ENCODE measurements at regions not wholly inside any gene's neighbourhood (a gene's known extent, or its start where the extent isn't known, plus 50 kb on each side); places are given as distances from the start of the nearest gene placed in this dataset.
A peak's percentile ranks its signal among the peaks of the same experiment; 100 is the strongest.

DNA sequence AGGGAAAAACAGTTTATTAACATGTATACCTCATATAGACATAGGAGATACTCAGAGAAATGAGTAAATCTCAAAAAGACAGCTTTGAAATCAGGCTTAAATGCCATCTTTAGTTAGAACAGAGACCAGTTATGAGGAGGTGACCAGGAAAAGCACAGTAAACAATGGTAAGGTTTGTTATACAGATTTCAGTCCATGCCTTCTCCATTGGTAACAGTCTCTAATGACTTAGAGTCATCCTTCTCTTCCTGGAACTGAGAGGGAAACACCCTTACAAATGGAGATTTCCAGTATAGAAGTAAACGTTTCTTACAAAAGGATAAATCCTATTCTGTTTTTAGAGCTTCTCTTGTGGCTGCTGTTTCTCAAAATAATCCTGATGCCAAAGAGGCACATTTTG, 476.3 kb upstream of the NAALADL2 start:
- in situ Hi-C loops (cut with HindIII; ENCODE audit: low pct_unique_long_range_greater_than_20kb, low sequenced_read_pairs) = no loop called here
- no peak for DNase-seq (ENCODE audit: low read depth)

DNA sequence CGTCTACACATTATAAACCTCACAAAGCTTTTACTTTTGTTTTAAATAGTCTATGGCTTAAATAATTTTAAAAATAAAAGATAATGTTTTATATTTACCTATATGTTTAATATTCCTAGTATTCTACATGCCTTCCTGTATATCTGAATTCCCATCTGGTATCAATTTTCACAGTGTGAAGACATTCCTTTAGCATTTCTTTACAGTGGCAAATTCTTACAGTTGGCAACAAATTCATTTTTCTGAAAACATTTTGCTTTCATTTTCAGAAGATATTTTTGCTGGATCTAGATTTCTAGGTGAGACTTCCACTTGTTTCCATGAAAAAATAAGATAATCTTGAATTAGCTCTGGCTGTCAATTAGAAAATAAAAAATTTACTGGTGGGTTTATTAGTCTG, 471.4 kb upstream of the NAALADL2 start:
- in situ Hi-C loops (cut with HindIII; ENCODE audit: low pct_unique_long_range_greater_than_20kb, low sequenced_read_pairs) = no loop called here
- no peak for DNase-seq (ENCODE audit: low read depth)

DNA sequence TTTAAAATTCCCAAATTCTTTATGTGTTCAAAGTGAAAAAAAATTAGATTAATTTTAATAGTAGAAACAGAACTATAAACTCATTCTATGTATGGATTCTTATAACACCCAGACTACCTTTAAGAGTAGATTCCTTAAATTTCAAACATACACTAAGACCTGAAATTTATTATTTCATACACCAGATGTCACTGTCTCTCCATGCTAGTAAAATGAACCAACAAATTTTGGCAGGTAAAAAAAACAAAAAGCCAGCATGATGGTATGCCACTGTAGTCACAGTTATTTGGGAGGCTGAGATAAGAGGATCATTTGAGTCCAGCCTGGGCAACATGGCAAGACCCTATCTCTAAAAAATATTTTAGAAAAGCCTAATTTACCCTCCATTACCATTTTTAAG, 461.3 kb upstream of the NAALADL2 start:
- in situ Hi-C loops (cut with HindIII; ENCODE audit: low pct_unique_long_range_greater_than_20kb, low sequenced_read_pairs) = no loop called here
- DNase-seq (ENCODE audit: low read depth) = peak; percentile 23

GRCh38 chr3:174398761-174399160, 460.4 kb upstream of the NAALADL2 start:
- in situ Hi-C loops (cut with HindIII; ENCODE audit: low pct_unique_long_range_greater_than_20kb, low sequenced_read_pairs) = no loop called here
- no peak for DNase-seq (ENCODE audit: low read depth)

GRCh38 chr3:174403831-174404230, 455.3 kb upstream of the NAALADL2 start:
- in situ Hi-C loops (cut with HindIII; ENCODE audit: low pct_unique_long_range_greater_than_20kb, low sequenced_read_pairs) = no loop called here
- DNase-seq (ENCODE audit: low read depth) = no peak

- no peak for DNase-seq (ENCODE audit: low read depth)
- in situ Hi-C loops (cut with HindIII; ENCODE audit: low pct_unique_long_range_greater_than_20kb, low sequenced_read_pairs) = no loop called here
These were observed 450.8 kb upstream of the NAALADL2 start for GRCh38 chr3:174408310-174408709.

DNA sequence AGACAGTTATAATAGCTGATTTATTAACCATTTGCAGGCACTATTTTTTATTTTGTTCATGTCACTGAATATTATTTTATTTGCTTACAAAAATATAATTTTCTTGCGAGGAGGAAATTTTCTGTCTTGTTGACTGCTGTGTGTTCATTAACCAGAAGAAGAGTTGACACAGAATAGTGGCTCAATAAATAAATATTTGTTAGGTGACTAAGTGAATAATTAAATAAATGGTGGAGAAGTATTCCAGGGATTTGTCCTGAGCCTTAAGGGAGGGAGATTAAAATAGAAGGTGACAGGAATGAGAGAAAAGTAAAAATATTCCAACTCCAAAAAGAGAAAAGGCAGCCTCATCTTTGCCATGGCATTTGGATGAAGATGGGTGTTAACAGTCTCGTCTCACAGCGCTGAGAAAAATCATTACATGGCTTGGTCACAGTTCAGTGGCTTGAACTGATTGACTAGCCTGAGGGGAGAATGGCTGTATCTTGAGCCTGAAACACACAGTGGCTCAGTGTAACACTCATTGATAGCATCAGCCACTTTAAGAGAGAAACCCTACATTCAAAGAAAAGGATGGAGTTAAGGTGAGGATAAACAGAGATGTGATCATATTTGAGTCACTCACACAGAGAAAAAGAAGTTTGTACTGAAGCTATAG, 449.9 kb upstream of the NAALADL2 start:
- peak; percentile 74 for DNase-seq (ENCODE audit: low read depth)

DNA sequence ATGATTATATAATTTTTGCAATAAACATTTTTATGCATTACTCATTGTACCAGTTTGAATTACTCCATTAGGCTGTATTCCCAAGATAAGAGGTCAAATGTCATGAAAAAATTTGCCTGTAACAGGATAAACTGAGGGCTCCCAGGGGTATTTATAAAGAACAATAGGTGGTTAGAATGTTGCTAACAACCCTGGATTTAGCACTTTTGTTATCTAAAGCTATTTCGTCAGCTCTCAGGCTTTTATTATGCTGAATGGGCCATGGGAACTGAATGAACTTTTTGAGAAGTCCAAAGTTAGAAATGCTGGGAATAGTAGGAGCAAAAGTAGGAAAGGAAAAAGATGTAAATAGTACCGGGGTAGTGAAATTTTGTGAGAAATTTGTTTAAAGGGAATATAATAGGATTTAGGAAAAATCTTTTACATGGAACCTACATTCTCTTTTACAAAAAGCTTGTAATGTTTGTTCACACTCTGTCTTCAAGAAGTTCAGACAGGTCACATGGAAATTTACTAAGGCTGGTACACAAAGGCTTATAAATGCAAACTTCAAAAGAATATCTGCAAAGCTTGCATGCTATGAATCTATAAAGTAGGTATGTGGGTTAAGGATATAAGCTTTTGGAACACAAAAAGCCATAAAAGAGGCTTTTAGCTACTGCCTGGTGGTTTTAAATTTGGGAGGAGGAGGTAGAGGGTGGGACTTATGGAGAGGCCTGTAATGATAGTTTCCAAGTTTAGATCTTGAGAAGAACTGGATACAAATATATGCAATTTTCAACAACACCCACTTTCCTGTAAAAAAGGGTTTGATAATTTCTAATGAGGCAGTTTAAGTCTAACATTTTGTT, 445.8 kb upstream of the NAALADL2 start:
- in situ Hi-C loops (cut with HindIII; ENCODE audit: low pct_unique_long_range_greater_than_20kb, low sequenced_read_pairs) = no loop called here
- DNase-seq (ENCODE audit: low read depth) = no peak

More for the DNA sequence above, 449.9 kb upstream of the NAALADL2 start:
- in situ Hi-C loops (cut with HindIII; ENCODE audit: low pct_unique_long_range_greater_than_20kb, low sequenced_read_pairs) = no loop called here

DNA sequence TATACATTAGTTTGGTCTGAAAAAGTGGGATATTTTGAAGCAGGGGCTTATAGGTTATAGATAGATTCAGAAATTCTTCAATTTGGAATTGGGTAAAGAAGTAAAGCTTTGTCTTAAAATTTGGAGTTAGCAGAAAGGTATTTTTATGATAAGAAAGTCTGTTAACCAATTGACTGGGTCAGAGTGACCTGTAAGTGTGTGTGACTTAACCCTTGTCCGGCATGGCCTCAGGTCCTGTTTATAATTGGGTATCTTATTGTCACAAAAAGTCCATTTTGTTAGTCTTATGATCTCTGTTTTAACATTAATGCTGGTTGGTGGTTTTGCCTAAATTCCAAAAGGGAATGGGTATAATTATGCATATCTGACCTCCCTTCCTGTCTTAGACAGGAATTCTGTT, 444.2 kb upstream of the NAALADL2 start:
- no peak for DNase-seq (ENCODE audit: low read depth)
- in situ Hi-C loops (cut with HindIII; ENCODE audit: low pct_unique_long_range_greater_than_20kb, low sequenced_read_pairs) = no loop called here

- no peak for DNase-seq (ENCODE audit: low read depth)
- in situ Hi-C loops (cut with HindIII; ENCODE audit: low pct_unique_long_range_greater_than_20kb, low sequenced_read_pairs) = no loop called here
These were observed 441.6 kb upstream of the NAALADL2 start for GRCh38 chr3:174417573-174417972.

DNA sequence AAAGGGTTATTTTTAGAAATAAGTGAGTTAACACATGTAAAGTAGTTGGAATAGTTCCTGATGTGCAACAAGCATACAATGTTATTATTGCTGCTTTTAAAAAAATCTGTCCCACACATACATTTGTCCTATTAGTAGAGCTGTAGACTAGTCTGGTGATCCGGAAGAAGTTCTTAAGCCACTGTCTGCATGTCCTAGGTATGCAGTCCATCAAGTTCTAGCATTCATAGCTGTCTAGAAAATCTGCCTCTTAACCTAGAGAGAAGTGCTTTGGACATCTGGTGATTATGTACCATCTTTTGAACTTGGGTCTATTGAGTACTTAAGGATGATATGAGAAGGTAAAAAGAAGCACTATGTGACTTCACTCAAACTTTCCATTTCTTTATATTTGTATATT, 439.9 kb upstream of the NAALADL2 start:
- in situ Hi-C loops (cut with HindIII; ENCODE audit: low pct_unique_long_range_greater_than_20kb, low sequenced_read_pairs) = no loop called here
- no peak for DNase-seq (ENCODE audit: low read depth)

DNA sequence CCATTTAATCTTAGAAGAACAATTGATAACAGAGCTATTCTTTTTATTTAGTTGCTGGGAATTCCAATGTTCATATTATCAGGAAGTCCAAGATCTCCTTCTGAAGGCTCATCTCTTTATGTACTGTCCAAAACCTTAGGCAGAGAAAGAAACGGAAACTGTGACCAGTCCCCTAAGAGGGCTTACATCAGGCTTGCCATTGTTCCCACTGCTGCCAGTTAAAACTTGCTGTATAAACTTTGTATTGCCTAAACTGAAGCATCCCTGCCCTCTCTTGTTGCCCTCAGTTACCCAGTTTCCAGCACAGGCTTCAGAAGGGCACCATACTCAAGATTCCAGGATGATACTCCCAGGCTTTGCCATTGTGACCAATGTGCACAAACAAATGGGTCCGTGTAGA, 435.2 kb upstream of the NAALADL2 start:
- in situ Hi-C loops (cut with HindIII; ENCODE audit: low pct_unique_long_range_greater_than_20kb, low sequenced_read_pairs) = no loop called here
- DNase-seq (ENCODE audit: low read depth) = no peak

DNA sequence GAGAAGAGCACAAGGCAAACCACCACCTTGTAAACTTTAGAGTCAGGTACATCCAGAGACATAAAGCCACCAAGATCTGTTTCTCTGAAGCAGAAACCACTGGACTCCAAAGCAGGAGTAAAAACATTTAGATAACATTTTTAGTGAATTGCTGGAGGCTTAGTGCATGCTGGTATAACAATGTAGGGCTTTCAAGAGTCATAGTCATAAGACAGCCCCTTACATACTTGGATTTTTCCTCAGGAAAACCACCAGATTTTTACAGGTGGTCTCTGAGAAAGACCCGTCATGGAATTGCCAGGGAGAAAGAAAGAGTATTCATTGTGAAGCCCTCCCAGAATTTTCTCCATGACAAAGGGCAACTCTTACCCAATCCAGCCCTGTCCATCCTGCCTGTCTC, 434.5 kb upstream of the NAALADL2 start:
- no peak for DNase-seq (ENCODE audit: low read depth)
- in situ Hi-C loops (cut with HindIII; ENCODE audit: low pct_unique_long_range_greater_than_20kb, low sequenced_read_pairs) = no loop called here

DNA sequence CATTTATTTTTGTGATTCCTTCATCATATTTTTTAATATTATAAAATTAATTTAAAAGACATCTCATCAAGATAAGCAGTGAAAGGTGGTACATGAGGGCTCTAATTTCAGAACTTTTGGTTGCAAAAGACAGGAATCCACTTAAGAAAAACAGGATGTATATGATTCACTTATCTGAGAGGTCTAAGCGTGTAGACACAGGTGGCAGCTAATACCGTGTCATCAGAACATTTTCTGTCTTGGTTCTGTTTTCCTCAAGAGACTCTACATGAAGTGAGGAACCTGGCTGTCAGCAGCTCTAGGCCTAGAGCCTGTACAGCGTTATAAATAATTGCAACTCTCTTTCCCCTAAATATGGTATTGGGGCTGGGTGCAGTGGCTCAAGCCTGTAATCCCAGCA, 433.7 kb upstream of the NAALADL2 start:
- DNase-seq (ENCODE audit: low read depth) = no peak
- in situ Hi-C loops (cut with HindIII; ENCODE audit: low pct_unique_long_range_greater_than_20kb, low sequenced_read_pairs) = no loop called here

GRCh38 chr3:174430986-174431385, 428.1 kb upstream of the NAALADL2 start:
- in situ Hi-C loops (cut with HindIII; ENCODE audit: low pct_unique_long_range_greater_than_20kb, low sequenced_read_pairs) = no loop called here
- no peak for DNase-seq (ENCODE audit: low read depth)

DNA sequence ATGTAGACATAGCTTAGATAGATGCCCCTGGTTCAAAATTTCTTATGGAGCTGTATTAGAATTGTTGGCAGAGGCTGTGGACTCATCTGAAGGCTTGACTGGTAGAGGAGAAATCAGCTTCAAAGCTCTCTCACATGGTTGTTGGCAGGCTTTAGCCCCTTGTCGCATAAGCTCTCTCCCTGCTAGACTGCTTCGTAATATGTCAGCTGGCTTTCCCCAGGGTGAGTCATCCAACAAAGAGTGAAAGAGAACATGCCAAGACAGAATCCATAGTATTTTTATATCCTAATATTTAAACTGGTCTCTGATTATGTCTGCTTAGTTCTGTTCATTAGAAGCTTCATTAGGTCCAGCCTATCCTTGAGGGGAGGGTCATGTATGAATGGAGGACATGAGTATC, 427.4 kb upstream of the NAALADL2 start:
- in situ Hi-C loops (cut with HindIII; ENCODE audit: low pct_unique_long_range_greater_than_20kb, low sequenced_read_pairs) = no loop called here
- no peak for DNase-seq (ENCODE audit: low read depth)

DNA sequence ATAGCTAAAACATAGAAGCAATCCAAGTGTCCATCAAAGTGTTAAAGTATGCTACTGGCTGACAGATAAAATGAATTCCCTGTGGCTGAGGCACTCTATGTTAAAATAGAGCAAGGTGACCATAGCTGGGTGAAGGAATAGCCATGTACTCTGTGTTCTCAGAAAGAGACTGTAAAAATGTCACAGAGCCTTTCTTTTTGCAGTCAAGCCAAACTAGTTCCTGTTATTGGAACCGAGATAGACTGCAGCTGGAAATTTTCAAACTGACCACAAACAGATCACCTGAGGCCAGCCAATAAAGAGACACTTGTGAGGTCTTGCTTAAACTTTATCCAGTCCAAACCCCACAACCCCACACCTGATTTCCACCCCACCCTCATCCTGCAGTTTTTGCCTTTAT, 422.8 kb upstream of the NAALADL2 start:
- DNase-seq (ENCODE audit: low read depth) = no peak
- in situ Hi-C loops (cut with HindIII; ENCODE audit: low pct_unique_long_range_greater_than_20kb, low sequenced_read_pairs) = no loop called here

DNA sequence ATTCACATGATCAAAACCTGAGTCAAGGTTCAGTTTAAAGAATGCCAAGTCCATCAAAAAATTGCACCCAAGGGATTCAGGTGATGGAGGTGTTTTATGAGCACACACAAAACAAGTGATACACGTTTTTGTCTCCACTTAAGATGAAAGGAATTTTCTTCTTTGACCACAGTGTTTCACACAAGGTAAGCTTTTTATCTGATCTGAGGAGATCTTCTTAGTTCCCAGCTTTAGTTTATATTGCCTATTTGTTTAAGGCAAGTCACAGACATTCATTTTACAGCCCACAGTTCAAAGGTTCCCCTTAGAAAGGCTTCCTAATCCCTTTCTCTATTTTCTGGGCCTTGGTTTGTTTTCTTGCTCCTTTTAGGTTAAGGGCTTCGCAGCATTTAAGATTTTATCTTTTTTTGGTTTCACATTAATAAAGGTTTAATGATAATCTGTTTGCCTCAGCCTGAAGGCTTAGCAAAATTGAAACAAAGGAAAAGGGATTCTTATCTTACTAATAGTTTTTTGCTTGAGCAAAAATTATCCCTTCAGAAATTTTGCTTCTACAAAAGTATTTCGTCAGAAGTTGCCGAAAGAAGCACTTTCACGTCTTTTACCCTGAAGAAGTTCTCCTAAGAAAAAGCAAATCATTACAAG, 420.5 kb upstream of the NAALADL2 start:
- peak; percentile 18 for DNase-seq (ENCODE audit: low read depth)
- in situ Hi-C loops (cut with HindIII; ENCODE audit: low pct_unique_long_range_greater_than_20kb, low sequenced_read_pairs) = no loop called here

Data from Caki2 (cell line).